Hepatocyte (in vitro differentiated cells): ENCODE measurements at regions not wholly inside any gene's neighbourhood (a gene's known extent, or its start where the extent isn't known, plus 50 kb on each side); places are given as distances from the start of the nearest gene placed in this dataset.

ENCODE experiments used
- DNase-seq: peaks from one replicate; pipeline ENCODE4 v3.0.0-alpha.2; 2016; ENCODE audit warnings: low spot score
- H2AFZ ChIP-seq: fragments of 200-600 bp; sonication (generic); 2 replicates; pipeline ENCODE4 v1.6.0; 2016; ENCODE audit warnings: antibody characterized with exemption, mild to moderate bottlenecking
- H3K27ac ChIP-seq: fragments of 200-600 bp; sonication (generic); 2 replicates; pipeline ENCODE4 v1.5.1; 2016; ENCODE audit warnings: mild to moderate bottlenecking
- H3K27me3 ChIP-seq: fragments of 200-600 bp; sonication (generic); 2 replicates; pipeline ENCODE4 v1.6.1; 2016
- H3K36me3 ChIP-seq: fragments of 200-600 bp; sonication (generic); replicated peaks from 2 replicates; pipeline ENCODE4 v1.5.1; 2016; ENCODE audit warnings: low read depth; ENCODE audit not compliant: insufficient read depth
- H3K4me1 ChIP-seq: fragments of 200-600 bp; sonication (generic); 2 replicates; pipeline ENCODE4 v1.5.1; 2016; ENCODE audit warnings: mild to moderate bottlenecking, moderate library complexity; ENCODE audit not compliant: insufficient read depth
- H3K4me2 ChIP-seq: fragments of 200-600 bp; sonication (generic); 2 replicates; pipeline ENCODE4 v1.6.0; 2016
- H3K4me3 ChIP-seq: fragments of 200-600 bp; sonication (generic); 2 replicates; pipeline ENCODE4 v1.5.1; 2016; ENCODE audit warnings: mild to moderate bottlenecking
- H3K79me2 ChIP-seq: fragments of 200-600 bp; sonication (generic); 2 replicates; pipeline ENCODE4 v1.6.0; 2017; ENCODE audit warnings: mild to moderate bottlenecking
- H3K9me2 ChIP-seq: fragments of 200-600 bp; sonication (generic); replicated peaks from 2 replicates; pipeline ENCODE4 v1.6.0; 2017; ENCODE audit warnings: mild to moderate bottlenecking; ENCODE audit not compliant: insufficient read depth
- H3K9me3 ChIP-seq: fragments of 200-600 bp; sonication (generic); 2 replicates; pipeline ENCODE4 v1.5.1; 2016; ENCODE audit warnings: low read depth, mild to moderate bottlenecking
- H4K20me1 ChIP-seq: fragments of 200-600 bp; sonication (generic); 2 replicates; pipeline ENCODE4 v1.6.0; 2016; ENCODE audit warnings: mild to moderate bottlenecking; ENCODE audit not compliant: insufficient read depth, poor library complexity, severe bottlenecking
- CTCF ChIP-seq: fragments of 200-600 bp; sonication (generic); IDR thresholded peaks from 2 replicates; pipeline ENCODE4 v1.5.1; 2016; ENCODE audit warnings: antibody characterized with exemption, mild to moderate bottlenecking; ENCODE audit not compliant: poor library complexity
- EZH2 ChIP-seq: fragments of 200-600 bp; sonication (generic); IDR thresholded peaks from 2 replicates; pipeline ENCODE4 v1.6.1; 2016; ENCODE audit warnings: antibody characterized with exemption, mild to moderate bottlenecking, borderline replicate concordance
- EZH2phosphoT487 ChIP-seq: fragments of 200-600 bp; sonication (generic); IDR thresholded peaks from one replicate; pipeline ENCODE4 v1.6.1; 2018; ENCODE audit warnings: antibody characterized with exemption, mild to moderate bottlenecking, low read depth, moderate library complexity; ENCODE audit not compliant: unreplicated experiment, severe bottlenecking
- WGBS: methylation state at CpG from one replicate; pipeline ENCODE4 v1.1.6; 2016; ENCODE audit warnings: low lambda C conversion rate; ENCODE audit errors: missing lambda C conversion rate; 5-methylcytosine and 5-hydroxymethylcytosine counted together

GRCh38 chrX:113977887-113978286 lies 606.0 kb upstream of the HTR2C start:
- Histone ChIP-seq H3K9me2 (no peaks in the 10 kb centered on the region), H3K4me3 (no peak overlapping the region), H3K27me3 (no peaks in the 10 kb centered on the region), H3K36me3 (no peaks in the 10 kb centered on the region), H4K20me1 (no peaks in the 10 kb centered on the region), H3K4me1 (no peaks in the 10 kb centered on the region), H3K79me2 (no peaks in the 10 kb centered on the region), H3K9me3 (no peaks in the 10 kb centered on the region), H3K4me2 (no peak overlapping the region), H2AFZ (no peak overlapping the region), H3K27ac (no peak overlapping the region)
- DNase-seq, result no peak
- TF ChIP-seq CTCF (no peak), EZH2 (no peak), EZH2phosphoT487 (no peak)
- 84% methylated on average over 1 of the region's 1 CpG for WGBS

GRCh38 chrX:113975441-113975840 lies 608.4 kb upstream of the HTR2C start:
- no peak overlapping the region for H2AFZ ChIP-seq
- H3K79me2 ChIP-seq, result no peaks in the 10 kb centered on the region
- TF ChIP-seq EZH2 (no peak), EZH2phosphoT487 (no peak), CTCF (no peak)
- no peak for DNase-seq
- no peaks in the 10 kb centered on the region for H3K9me3 ChIP-seq
- no peaks in the 10 kb centered on the region for H3K27me3 ChIP-seq
- no peak overlapping the region for H3K27ac ChIP-seq
- H3K4me1 ChIP-seq, result no peaks in the 10 kb centered on the region
- whole genome bisulfite sequencing, result 88% methylated on average over 2 of the region's 2 CpGs
- H3K4me3 ChIP-seq, result no peak overlapping the region
- no peaks in the 10 kb centered on the region for H3K36me3 ChIP-seq
- H3K9me2 ChIP-seq, result no peaks in the 10 kb centered on the region
- H3K4me2 ChIP-seq, result no peak overlapping the region
- H4K20me1 ChIP-seq, result no peaks in the 10 kb centered on the region

- H3K4me3 ChIP-seq, result no peak overlapping the region
- H3K36me3 ChIP-seq, result no peaks in the 10 kb centered on the region
- H3K4me1 ChIP-seq, result no peaks in the 10 kb centered on the region
- no peaks in the 10 kb centered on the region for H3K27me3 ChIP-seq
- no peaks in the 10 kb centered on the region for H3K9me2 ChIP-seq
- no peaks in the 10 kb centered on the region for H3K79me2 ChIP-seq
- no peaks in the 10 kb centered on the region for H3K9me3 ChIP-seq
- no peak overlapping the region for H3K4me2 ChIP-seq
- TF ChIP-seq CTCF (no peak), EZH2phosphoT487 (no peak), EZH2 (no peak)
- no peak overlapping the region for H2AFZ ChIP-seq
- no peaks in the 10 kb centered on the region for H4K20me1 ChIP-seq
- DNase-seq, result no peak
- H3K27ac ChIP-seq, result no peak overlapping the region
These were observed 609.0 kb upstream of the HTR2C start for GRCh38 chrX:113974881-113975280.

DNA sequence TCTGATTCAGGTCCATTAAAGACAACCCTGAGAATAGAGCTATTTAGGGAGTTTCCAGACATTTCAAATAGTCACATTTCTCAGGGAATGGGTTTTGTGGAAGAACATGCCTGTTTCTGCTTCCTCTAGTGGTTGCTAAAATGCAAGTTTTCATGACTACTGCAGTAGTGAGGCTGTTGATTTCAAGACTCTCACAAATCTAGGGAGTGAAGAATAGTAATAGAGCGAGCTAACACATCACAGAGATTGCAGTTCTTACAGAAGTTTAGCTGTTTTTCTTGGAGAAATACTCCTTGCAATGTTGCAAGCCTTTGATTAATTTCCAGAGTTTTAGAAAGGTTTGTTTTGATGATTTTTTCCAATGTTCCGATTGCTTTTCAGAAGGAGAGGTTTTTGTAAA lies 610.2 kb upstream of the HTR2C start:
- Histone ChIP-seq H3K36me3 (no peaks in the 10 kb centered on the region), H3K4me3 (no peak overlapping the region), H3K79me2 (no peaks in the 10 kb centered on the region), H3K27ac (no peak overlapping the region), H3K27me3 (no peaks in the 10 kb centered on the region), H3K4me2 (no peak overlapping the region), H3K9me3 (no peaks in the 10 kb centered on the region), H3K4me1 (no peaks in the 10 kb centered on the region), H2AFZ (no peak overlapping the region), H4K20me1 (no peaks in the 10 kb centered on the region), H3K9me2 (no peaks in the 10 kb centered on the region)
- no peak for TF ChIP-seq EZH2phosphoT487
- no peak for TF ChIP-seq EZH2
- no peak for TF ChIP-seq CTCF
- 87% methylated on average over 2 of the region's 2 CpGs for WGBS
- DNase-seq, result no peak
